HG03060 (cell line): ENCODE measurements at regions not wholly inside any gene's neighbourhood (a gene's known extent, or its start where the extent isn't known, plus 50 kb on each side); places are given as distances from the start of the nearest gene placed in this dataset.
"Not testable (repeated sequence)": the region's sequence is repeated elsewhere in the genome, so short reads cannot be mapped to it uniquely, and the experiment has no call there.

Source experiments
- ATAC-seq: cut with Tn5 transposase; IDR thresholded peaks from one replicate; pipeline ENCODE4 v1.9.1; 2021; ENCODE audit warnings: low read depth, moderate number of reproducible peaks; ENCODE audit not compliant: unreplicated experiment

DNA sequence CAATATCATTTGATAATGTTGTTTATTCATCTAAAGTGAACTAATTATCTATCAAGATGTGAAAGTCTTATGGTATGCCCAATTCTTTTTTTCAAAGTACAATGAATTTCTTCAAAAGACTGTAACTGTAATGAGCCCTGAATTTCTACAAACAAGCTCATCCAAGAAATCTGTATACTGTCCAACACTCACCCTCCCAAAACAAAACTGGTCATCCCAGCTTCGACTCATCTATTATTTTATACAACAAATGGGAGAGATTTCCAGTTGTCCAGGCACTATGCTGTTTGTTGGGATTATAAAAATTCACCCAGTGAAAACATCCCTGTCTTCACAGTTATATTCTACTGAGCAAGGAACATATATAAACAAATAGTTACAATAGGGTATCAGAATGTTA, 806.9 kb downstream of the TNS3 start:
- no peak for ATAC-seq

- ATAC-seq = no peak
These were observed 807.4 kb downstream of the TNS3 start for GRCh38 chr7:46774515-46774914.

DNA sequence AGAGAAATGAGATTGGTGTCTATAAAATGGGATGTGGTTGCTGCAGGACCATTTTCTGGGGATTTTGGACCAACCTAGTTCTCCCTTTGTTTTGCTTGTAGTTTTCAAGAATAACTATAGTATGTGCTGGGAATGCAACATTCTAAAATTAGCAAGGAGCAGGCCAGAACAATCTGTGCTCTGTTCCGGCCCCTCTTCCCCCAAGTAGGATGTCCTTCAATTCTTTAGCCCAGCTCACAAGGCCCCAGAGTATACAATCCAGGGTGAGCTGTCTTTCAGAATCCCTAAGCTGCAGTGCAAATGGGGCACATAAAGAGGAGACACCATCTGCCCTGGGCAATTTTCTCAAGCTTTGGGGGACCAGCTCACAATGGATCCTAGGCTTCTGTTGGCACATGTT, 809.1 kb downstream of the TNS3 start:
- no peak for ATAC-seq

DNA sequence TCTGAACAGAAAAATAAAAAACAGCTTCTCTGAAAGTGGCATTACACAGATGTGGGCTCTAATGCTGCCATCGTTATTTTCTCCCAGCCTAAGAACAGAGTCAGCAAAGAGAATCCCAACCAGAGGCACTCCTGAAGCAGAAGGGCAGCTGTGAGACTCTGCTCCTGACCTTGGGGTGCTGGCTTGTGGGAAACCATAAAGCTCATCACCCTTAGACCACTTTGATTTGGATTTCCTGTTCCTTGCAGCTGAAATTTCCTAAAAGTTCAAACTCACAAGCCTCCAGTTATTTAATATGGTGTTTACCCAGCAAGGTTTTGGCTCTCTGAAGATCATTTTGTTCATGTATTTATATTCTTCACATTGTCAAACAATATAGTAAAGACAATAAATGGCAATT, 814.8 kb downstream of the TNS3 start:
- ATAC-seq = no peak

DNA sequence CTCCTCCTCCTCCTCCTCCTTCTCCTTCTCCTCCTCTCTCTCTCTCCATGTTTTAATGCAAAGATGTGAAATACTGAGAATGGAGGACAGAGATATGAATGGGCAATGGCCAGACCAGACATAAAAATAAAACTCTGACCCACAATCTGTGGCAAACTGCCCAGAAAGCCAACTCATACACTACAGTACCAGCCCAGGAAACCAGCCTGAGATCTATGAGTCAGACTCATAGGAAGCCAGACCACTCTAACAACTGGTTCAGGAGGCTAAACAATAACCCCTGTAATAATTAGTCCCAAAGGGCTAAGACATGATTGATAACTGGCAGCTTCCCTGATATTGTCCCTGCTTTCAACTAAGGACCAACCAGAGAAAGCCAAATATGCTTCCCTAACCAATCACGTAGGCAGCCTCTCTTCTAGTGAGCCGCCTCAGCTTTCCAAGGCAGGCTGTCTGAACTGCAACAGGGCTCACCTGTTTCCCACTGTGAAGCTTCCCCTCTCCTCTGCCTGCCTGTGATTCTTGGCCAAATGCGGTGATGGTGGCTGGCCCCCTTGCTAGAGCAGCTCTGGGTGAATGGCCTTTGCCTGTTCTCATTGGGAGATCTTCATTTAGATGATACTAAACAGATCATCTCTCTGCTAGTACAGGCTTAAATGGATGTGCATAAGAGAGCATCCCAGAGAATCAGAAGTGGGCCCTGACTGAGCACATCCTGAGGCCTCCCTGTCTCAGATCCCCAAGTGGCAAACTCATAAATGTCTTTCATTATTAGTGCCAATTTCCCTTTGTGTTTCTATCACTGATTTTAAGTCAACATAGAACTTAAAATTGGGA, 817.6 kb downstream of the TNS3 start:
- peak; percentile 50 for ATAC-seq

DNA sequence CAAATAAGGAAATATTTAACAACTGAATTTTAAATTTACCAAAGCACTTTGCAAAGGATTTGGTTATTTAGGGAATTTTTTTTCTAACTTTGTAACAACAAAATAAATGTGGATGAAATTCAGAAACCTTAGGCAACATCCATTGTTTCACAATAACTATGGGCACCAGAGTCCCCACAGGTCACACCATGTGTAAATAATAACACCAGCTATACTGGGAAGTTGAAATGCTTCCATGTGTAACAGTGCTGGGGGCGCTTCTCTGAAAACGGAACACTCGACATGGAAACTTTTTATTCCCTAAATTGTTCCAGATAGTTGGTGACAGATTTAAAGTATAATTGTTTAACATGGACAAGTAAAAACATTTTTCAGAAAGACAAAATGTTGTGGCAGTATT, 818.6 kb downstream of the TNS3 start:
- no peak for ATAC-seq

DNA sequence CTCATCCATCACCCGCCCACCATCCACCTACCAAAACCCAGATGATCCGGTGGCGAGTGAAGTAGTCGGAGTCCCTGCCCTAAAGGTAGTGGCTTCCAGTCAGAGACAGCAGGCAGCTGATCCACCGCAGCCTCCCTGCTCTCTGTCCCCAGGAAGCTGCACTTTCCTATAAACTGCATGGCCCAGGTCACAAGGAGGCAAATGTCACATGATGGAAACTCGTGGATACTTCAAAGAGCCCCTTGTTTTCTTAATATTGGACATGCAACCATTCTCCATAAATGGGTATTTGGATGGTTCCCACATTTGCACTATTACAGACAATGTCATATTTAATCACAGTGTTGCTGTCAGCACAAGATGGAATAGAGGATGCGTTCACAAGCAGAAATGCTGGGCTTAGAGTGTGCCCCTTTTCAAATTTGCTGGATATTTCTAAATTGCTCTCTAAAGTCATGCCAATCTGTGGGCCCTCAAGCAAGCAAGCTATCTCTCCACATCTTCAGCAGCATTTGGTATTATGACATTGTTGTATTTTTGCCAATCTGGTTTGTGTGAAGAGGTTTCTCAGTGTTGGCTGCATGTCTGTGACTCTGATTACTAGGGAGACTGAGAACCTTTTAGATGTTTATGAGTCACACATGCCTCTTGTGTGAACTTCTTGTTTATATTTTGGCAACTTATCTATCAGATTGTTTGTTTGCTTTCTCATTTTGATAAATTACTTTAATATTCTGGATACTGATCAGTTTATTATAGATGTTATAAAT, 822.0 kb downstream of the TNS3 start:
- ATAC-seq = no peak

- ATAC-seq = no peak
These were observed 824.9 kb downstream of the TNS3 start for GRCh38 chr7:46756996-46757395.

GRCh38 chr7:46756256-46756655, 825.7 kb downstream of the TNS3 start:
- no peak for ATAC-seq

GRCh38 chr7:46755120-46756034, 826.5 kb downstream of the TNS3 start:
- ATAC-seq = no peak

- ATAC-seq = no peak
These were observed 827.7 kb downstream of the TNS3 start for GRCh38 chr7:46754140-46754720.

- no peak for ATAC-seq
These were observed 828.2 kb downstream of the TNS3 start for GRCh38 chr7:46753662-46754061.

DNA sequence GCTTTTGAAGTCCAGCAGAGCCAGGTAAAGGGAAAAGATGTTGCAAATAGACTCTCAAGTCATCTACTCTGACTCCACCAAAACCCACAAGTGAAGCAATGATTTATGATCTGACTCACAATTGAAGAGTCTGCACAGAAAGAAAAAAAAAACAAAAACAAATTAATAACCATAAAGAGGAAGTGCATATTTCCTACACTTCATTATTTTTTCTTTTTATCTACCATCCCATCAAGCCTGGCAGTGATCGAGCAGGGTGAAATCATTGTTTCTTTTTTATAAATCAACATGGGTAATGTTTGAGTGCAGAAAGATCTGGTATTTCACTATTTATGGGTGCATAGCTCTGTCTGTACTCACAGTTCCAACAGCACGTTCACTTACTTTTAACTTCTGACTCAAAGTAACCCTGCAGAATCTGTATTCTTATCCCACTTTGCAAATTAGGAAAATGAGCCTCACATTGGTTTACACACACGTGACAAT, 829.0 kb downstream of the TNS3 start:
- no peak for ATAC-seq

- not testable (repeated sequence) for ATAC-seq
These were observed 829.8 kb downstream of the TNS3 start for GRCh38 chr7:46751927-46752723.

DNA sequence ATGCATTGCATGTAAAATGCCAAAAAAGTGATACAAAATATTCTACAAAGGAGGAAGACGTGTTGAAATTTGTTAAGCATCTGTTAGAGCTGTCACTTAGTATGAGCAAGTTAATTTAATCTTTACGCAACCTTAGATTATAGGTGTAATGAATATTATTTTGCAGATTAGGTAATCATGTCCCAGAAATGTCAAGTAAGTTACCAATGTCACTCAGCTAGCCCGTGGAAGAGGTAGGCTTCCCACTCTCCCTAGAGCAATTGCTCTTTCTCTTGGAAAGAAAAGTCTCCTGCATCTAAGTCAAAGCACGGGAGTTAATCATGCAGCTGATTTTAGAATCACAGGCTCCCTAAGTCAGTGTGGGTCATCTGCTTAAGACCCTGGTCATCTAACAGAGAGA, 830.4 kb upstream of the IGFBP3 start:
- ATAC-seq = no peak

- ATAC-seq = no peak
These were observed 829.3 kb upstream of the IGFBP3 start for GRCh38 chr7:46750321-46750865.

GRCh38 chr7:46747869-46748576, 827.0 kb upstream of the IGFBP3 start:
- ATAC-seq = no peak
